GM23338 (cell line): ENCODE measurements at regions not wholly inside any gene's neighbourhood (a gene's known extent, or its start where the extent isn't known, plus 50 kb on each side); places are given as distances from the start of the nearest gene placed in this dataset.

Source experiments
- ATAC-seq: fragments of 200-7000 bp; cut with Tn5 transposase; 3 replicates; pipeline ENCODE4 v1.9.1; 2020
- DNase-seq: peaks from one replicate; pipeline ENCODE4 v3.0.0-alpha.2; 2015; ENCODE audit warnings: low spot score
- H2AFZ ChIP-seq: fragments of 200-600 bp; sonication (generic); 2 replicates; pipeline ENCODE4 v1.8.0; 2016; ENCODE audit warnings: antibody characterized with exemption, mild to moderate bottlenecking, moderate library complexity
- H3F3A ChIP-seq: fragments of 200-600 bp; sonication (generic); replicated peaks from 2 replicates; pipeline ENCODE4 v1.8.0; 2017; ENCODE audit warnings: antibody characterized with exemption, mixed run types, low read depth
- H3K27ac ChIP-seq: fragments of 200-600 bp; sonication (generic); 2 replicates; pipeline ENCODE4 v1.6.1; 2016; ENCODE audit warnings: low read depth
- H3K27me3 ChIP-seq: fragments of 200-600 bp; sonication (generic); 2 replicates; pipeline ENCODE4 v1.8.0; 2016; ENCODE audit warnings: mild to moderate bottlenecking, mixed run types, moderate library complexity; ENCODE audit not compliant: insufficient read depth
- H3K36me3 ChIP-seq: fragments of 200-600 bp; sonication (generic); 2 replicates; pipeline ENCODE4 v1.8.0; 2016; ENCODE audit warnings: mild to moderate bottlenecking; ENCODE audit not compliant: insufficient read depth
- H3K4me1 ChIP-seq: fragments of 200-600 bp; sonication (generic); 2 replicates; pipeline ENCODE4 v1.8.0; 2016; ENCODE audit warnings: mild to moderate bottlenecking, moderate library complexity; ENCODE audit not compliant: insufficient read depth
- H3K4me2 ChIP-seq: fragments of 200-600 bp; sonication (generic); 2 replicates; pipeline ENCODE4 v1.7.1; 2017; ENCODE audit warnings: mixed run types
- H3K4me3 ChIP-seq: fragments of 200-600 bp; sonication (generic); 2 replicates; pipeline ENCODE4 v1.6.1; 2016; ENCODE audit warnings: mixed run types
- H3K79me2 ChIP-seq: fragments of 200-600 bp; sonication (generic); replicated peaks from 2 replicates; pipeline ENCODE4 v1.8.0; 2017; ENCODE audit warnings: mild to moderate bottlenecking; ENCODE audit not compliant: insufficient read depth
- H3K9me2 ChIP-seq: fragments of 200-600 bp; sonication (generic); 2 replicates; pipeline ENCODE4 v1.8.0; 2017; ENCODE audit not compliant: insufficient read depth
- H4K20me1 ChIP-seq: fragments of 200-600 bp; sonication (generic); replicated peaks from 2 replicates; pipeline ENCODE4 v1.8.0; 2017; ENCODE audit warnings: mild to moderate bottlenecking; ENCODE audit not compliant: insufficient read depth
- H3K27ac Mint-ChIP-seq: 2 replicates; pipeline ENCODE4 v1.8.0; 2020; ENCODE audit warnings: inconsistent platforms, mild to moderate bottlenecking, moderate library complexity, mixed read lengths
- H3K27me3 Mint-ChIP-seq: 3 replicates; pipeline ENCODE4 v1.8.0; 2022; ENCODE audit warnings: low read depth, mild to moderate bottlenecking, moderate library complexity, mixed read lengths, inconsistent platforms; ENCODE audit not compliant: insufficient read depth, poor library complexity
- H3K36me3 Mint-ChIP-seq: 3 replicates; pipeline ENCODE4 v1.8.0; 2021; ENCODE audit warnings: low read depth, mild to moderate bottlenecking, inconsistent platforms, moderate library complexity, mixed read lengths
- H3K4me1 Mint-ChIP-seq: 3 replicates; pipeline ENCODE4 v1.8.0; 2020; ENCODE audit warnings: mild to moderate bottlenecking, inconsistent platforms, mixed read lengths
- H3K4me3 Mint-ChIP-seq: 3 replicates; pipeline ENCODE4 v1.8.0; 2021; ENCODE audit warnings: moderate library complexity, mild to moderate bottlenecking, inconsistent platforms, mixed read lengths
- H3K9me3 Mint-ChIP-seq: 3 replicates; pipeline ENCODE4 v1.8.0; 2020; ENCODE audit warnings: moderate library complexity, mild to moderate bottlenecking, inconsistent platforms, mixed read lengths
- EZH2 ChIP-seq: fragments of 200-600 bp; sonication (generic); IDR thresholded peaks from one replicate; pipeline ENCODE4 v1.8.0; 2017; ENCODE audit warnings: antibody characterized with exemption, mild to moderate bottlenecking, low read depth; ENCODE audit not compliant: unreplicated experiment
- EZH2phosphoT487 ChIP-seq: fragments of 200-600 bp; sonication (generic); IDR thresholded peaks from one replicate; pipeline ENCODE4 v1.8.1; 2018; ENCODE audit warnings: antibody characterized with exemption; ENCODE audit not compliant: unreplicated experiment
- JUNB ChIP-seq: IDR thresholded peaks from one replicate; pipeline ENCODE4 v1.6.1; 2016; ENCODE audit warnings: antibody characterized with exemption; ENCODE audit not compliant: unreplicated experiment
- POLR2AphosphoS5 ChIP-seq: IDR thresholded peaks from 2 replicates; pipeline ENCODE4 v1.6.1; 2016; ENCODE audit warnings: antibody characterized with exemption, low read depth
- STAT1 ChIP-seq: IDR thresholded peaks from one replicate; pipeline ENCODE4 v1.6.1; 2016; ENCODE audit warnings: antibody characterized with exemption; ENCODE audit not compliant: unreplicated experiment
- ZNF114 ChIP-seq: fragments of 250-450 bp; sonication (Bioruptor Pico); IDR thresholded peaks from 2 replicates; pipeline ENCODE4 v1.5.0; 2020; ENCODE audit warnings: mild to moderate bottlenecking, moderate library complexity
- TF ChIP-seq, protein P1 (sequence below): fragments of 250-450 bp; sonication (Bioruptor Pico); IDR thresholded peaks from 2 replicates; pipeline ENCODE4 v1.5.0; 2020; ENCODE audit warnings: mild to moderate bottlenecking, moderate library complexity
- TF ChIP-seq, protein P2 (sequence below): IDR thresholded peaks from 2 replicates; pipeline ENCODE4 v1.6.1; 2016; ENCODE audit warnings: antibody characterized with exemption

DNA sequence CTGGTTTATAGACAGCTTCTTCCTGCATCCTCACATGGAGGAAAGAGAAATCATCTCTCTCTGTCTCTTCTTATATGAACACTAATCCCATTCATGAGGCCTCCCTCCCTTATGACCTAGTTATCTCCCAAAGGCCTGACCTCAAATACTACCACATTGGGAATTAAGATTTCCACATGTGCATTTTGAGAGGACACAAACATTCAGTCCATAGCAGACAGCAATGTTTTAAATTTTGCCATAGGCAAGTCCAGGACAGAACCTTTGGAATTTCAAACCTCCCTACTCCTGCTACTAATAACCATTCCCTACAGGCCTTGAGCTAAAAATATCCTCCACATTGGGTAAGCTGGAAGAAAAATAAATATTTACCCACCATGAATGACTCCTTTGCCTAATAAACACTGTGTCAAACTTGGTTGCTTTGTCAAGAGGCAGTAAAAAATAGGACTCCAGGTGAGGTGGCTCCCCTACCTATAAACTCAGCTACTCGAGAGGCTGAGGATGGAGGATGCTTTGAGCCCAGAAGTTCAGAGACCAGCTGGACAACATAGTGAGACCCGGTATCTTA lies 113.7 kb downstream of the ZNF281 start (continued):
- TF ChIP-seq, protein P1, sequence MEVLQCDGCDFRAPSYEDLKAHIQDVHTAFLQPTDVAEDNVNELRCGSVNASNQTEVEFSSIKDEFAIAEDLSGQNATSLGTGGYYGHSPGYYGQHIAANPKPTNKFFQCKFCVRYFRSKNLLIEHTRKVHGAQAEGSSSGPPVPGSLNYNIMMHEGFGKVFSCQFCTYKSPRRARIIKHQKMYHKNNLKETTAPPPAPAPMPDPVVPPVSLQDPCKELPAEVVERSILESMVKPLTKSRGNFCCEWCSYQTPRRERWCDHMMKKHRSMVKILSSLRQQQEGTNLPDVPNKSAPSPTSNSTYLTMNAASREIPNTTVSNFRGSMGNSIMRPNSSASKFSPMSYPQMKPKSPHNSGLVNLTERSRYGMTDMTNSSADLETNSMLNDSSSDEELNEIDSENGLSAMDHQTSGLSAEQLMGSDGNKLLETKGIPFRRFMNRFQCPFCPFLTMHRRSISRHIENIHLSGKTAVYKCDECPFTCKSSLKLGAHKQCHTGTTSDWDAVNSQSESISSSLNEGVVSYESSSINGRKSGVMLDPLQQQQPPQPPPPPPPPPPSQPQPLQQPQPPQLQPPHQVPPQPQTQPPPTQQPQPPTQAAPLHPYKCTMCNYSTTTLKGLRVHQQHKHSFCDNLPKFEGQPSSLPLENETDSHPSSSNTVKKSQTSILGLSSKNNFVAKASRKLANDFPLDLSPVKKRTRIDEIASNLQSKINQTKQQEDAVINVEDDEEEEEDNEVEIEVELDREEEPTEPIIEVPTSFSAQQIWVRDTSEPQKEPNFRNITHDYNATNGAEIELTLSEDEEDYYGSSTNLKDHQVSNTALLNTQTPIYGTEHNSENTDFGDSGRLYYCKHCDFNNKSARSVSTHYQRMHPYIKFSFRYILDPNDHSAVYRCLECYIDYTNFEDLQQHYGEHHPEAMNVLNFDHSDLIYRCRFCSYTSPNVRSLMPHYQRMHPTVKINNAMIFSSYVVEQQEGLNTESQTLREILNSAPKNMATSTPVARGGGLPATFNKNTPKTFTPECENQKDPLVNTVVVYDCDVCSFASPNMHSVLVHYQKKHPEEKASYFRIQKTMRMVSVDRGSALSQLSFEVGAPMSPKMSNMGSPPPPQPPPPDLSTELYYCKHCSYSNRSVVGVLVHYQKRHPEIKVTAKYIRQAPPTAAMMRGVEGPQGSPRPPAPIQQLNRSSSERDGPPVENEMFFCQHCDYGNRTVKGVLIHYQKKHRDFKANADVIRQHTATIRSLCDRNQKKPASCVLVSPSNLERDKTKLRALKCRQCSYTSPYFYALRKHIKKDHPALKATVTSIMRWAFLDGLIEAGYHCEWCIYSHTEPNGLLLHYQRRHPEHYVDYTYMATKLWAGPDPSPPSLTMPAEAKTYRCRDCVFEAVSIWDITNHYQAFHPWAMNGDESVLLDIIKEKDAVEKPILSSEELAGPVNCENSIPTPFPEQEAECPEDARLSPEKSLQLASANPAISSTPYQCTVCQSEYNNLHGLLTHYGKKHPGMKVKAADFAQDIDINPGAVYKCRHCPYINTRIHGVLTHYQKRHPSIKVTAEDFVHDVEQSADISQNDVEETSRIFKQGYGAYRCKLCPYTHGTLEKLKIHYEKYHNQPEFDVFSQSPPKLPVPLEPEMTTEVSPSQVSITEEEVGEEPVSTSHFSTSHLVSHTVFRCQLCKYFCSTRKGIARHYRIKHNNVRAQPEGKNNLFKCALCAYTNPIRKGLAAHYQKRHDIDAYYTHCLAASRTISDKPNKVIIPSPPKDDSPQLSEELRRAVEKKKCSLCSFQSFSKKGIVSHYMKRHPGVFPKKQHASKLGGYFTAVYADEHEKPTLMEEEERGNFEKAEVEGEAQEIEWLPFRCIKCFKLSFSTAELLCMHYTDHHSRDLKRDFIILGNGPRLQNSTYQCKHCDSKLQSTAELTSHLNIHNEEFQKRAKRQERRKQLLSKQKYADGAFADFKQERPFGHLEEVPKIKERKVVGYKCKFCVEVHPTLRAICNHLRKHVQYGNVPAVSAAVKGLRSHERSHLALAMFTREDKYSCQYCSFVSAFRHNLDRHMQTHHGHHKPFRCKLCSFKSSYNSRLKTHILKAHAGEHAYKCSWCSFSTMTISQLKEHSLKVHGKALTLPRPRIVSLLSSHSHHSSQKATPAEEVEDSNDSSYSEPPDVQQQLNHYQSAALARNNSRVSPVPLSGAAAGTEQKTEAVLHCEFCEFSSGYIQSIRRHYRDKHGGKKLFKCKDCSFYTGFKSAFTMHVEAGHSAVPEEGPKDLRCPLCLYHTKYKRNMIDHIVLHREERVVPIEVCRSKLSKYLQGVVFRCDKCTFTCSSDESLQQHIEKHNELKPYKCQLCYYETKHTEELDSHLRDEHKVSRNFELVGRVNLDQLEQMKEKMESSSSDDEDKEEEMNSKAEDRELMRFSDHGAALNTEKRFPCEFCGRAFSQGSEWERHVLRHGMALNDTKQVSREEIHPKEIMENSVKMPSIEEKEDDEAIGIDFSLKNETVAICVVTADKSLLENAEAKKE (CRISPR knock-in tag): no peak
- TF ChIP-seq EZH2phosphoT487 (no peak), EZH2 (no peak), STAT1 (no peak), JUNB (no peak)
- TF ChIP-seq, protein P2, sequence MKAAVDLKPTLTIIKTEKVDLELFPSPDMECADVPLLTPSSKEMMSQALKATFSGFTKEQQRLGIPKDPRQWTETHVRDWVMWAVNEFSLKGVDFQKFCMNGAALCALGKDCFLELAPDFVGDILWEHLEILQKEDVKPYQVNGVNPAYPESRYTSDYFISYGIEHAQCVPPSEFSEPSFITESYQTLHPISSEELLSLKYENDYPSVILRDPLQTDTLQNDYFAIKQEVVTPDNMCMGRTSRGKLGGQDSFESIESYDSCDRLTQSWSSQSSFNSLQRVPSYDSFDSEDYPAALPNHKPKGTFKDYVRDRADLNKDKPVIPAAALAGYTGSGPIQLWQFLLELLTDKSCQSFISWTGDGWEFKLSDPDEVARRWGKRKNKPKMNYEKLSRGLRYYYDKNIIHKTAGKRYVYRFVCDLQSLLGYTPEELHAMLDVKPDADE: no peak

DNA sequence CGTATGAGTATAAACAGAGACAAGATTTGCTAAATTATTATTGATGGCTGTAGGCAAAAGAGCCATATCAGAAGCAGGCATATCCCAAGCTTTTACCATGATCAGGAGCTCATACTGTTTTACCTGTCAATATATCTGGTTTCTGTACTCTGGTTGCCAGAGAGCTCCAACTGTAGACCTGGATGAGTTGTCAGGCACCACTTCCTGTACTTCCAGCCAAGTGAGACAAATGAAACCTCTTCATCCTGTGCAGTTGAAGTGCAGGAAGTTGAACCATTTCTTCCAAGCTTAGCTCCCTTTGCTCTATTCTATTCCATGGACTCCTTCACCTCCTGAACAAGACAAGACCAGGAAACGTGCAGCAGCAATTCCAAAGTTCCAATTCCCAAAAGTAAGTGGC lies 115.6 kb downstream of the ZNF281 start:
- Mint-ChIP-seq H3K27ac (no peak overlapping the region), H3K4me1 (peaks cover 16% of the 10 kb centered on the region), H3K27me3 (peaks cover 2% of the 10 kb centered on the region), H3K4me3 (no peak overlapping the region), H3K36me3 (no peaks in the 10 kb centered on the region), H3K9me3 (no peaks in the 10 kb centered on the region)
- Histone ChIP-seq H3K4me2 (no peak overlapping the region), H3K4me3 (no peak overlapping the region), H3K36me3 (no peaks in the 10 kb centered on the region), H3K27me3 (peaks cover 9% of the 10 kb centered on the region; the same call in 1 of the 2 replicates), H3K9me2 (no peaks in the 10 kb centered on the region; the same call in 1 of the 2 replicates), H3K79me2 (no peaks in the 10 kb centered on the region), H3F3A (no peaks in the 10 kb centered on the region), H3K27ac (no peak overlapping the region), H4K20me1 (no peaks in the 10 kb centered on the region), H2AFZ (no peak overlapping the region), H3K4me1 (peaks cover 18% of the 10 kb centered on the region)
- no peak for ATAC-seq
- TF ChIP-seq, protein P2: no peak
- TF ChIP-seq JUNB (no peak), POLR2AphosphoS5 (no peak), ZNF114 (CRISPR knock-in tag) (no peak)
- no peak for DNase-seq
